ENCODE measurements at regions not wholly inside any gene's neighbourhood (a gene's known extent, or its start where the extent isn't known, plus 50 kb on each side); places are given as distances from the start of the nearest gene placed in this dataset.

DNA sequence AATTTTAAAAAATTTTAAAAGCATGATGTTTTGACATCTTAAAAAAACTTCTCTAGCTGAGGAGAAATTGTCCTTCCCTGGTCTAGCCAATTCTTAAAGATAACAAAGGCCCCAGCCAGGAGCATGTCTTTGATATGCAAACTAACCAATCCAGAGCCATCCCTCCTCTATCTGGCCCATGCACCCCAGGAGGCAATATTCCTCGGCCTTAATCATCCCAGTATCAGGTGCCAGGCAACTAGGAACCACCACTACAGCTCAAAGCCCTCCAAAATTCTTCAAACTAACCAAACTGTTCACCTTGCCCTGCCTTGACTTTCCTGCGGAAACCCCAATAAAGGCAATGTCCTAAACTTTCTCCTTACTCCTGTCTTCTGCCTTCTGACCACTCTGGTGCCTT lies 97.8 kb upstream of the USP9X start:
- TF ChIP-seq, protein P1, sequence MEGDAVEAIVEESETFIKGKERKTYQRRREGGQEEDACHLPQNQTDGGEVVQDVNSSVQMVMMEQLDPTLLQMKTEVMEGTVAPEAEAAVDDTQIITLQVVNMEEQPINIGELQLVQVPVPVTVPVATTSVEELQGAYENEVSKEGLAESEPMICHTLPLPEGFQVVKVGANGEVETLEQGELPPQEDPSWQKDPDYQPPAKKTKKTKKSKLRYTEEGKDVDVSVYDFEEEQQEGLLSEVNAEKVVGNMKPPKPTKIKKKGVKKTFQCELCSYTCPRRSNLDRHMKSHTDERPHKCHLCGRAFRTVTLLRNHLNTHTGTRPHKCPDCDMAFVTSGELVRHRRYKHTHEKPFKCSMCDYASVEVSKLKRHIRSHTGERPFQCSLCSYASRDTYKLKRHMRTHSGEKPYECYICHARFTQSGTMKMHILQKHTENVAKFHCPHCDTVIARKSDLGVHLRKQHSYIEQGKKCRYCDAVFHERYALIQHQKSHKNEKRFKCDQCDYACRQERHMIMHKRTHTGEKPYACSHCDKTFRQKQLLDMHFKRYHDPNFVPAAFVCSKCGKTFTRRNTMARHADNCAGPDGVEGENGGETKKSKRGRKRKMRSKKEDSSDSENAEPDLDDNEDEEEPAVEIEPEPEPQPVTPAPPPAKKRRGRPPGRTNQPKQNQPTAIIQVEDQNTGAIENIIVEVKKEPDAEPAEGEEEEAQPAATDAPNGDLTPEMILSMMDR (optimal IDR thresholded peaks at IDR 0.05 in 1 of 3, IDR thresholded peaks at IDR 0.05 in 1 of 3, conservative IDR thresholded peaks at IDR 0.05 in 1 of 3; ENCODE audit: extremely low read depth in 1 of 3, insufficient read depth in 2 of 3, low read length in 3 of 3), result no peak
- no peak for TF ChIP-seq EZH2 (IDR thresholded peaks at IDR 0.05; ENCODE audit: low read length)

Measured in keratinocyte (primary cell).